Stimulated activated CD4-positive, alpha-beta T cell treated with anti-CD3 and anti-CD28 coated beads, Interleukin-15, amount 100 ng/mL, for 24 hours (primary cell): ENCODE measurements at regions not wholly inside any gene's neighbourhood (a gene's known extent, or its start where the extent isn't known, plus 50 kb on each side); places are given as distances from the start of the nearest gene placed in this dataset.

Source experiments
- DNase-seq: peaks from one replicate; pipeline ENCODE4 v3.0.0-alpha.2; 2020

- DNase-seq = no peak
These were observed 75.5 kb downstream of the SYNE3 start for GRCh38 chr14:95440951-95441350.

GRCh38 chr14:95440496-95440895 lies 76.0 kb downstream of the SYNE3 start:
- DNase-seq = no peak

GRCh38 chr14:95439881-95440280 lies 76.6 kb downstream of the SYNE3 start:
- no peak for DNase-seq

- no peak for DNase-seq
These were observed 78.7 kb downstream of the SYNE3 start for GRCh38 chr14:95437715-95438114.

GRCh38 chr14:95436354-95436753 lies 80.1 kb downstream of the SYNE3 start:
- no peak for DNase-seq

- no peak for DNase-seq
These were observed 82.3 kb downstream of the SYNE3 start for GRCh38 chr14:95434121-95434520.

GRCh38 chr14:95433094-95433478 lies 83.4 kb downstream of the SYNE3 start:
- DNase-seq = no peak

GRCh38 chr14:95432144-95433093 lies 84.0 kb downstream of the SYNE3 start:
- no peak for DNase-seq

GRCh38 chr14:95431199-95432143 lies 85.0 kb downstream of the SYNE3 start:
- peak; percentile 12 for DNase-seq

- DNase-seq = no peak
These were observed 87.9 kb downstream of the SYNE3 start for GRCh38 chr14:95428557-95428956.

- DNase-seq = no peak
These were observed 90.4 kb downstream of the SYNE3 start for GRCh38 chr14:95426116-95426475.

GRCh38 chr14:95425369-95426115 lies 90.9 kb downstream of the SYNE3 start:
- DNase-seq = no peak

- no peak for DNase-seq
These were observed 91.9 kb downstream of the SYNE3 start for GRCh38 chr14:95424529-95424928.

GRCh38 chr14:95421741-95422140 lies 94.7 kb downstream of the SYNE3 start:
- DNase-seq = no peak

GRCh38 chr14:95420060-95420459 lies 96.4 kb downstream of the SYNE3 start:
- no peak for DNase-seq

GRCh38 chr14:95419569-95419968 lies 96.9 kb downstream of the SYNE3 start:
- DNase-seq = no peak

GRCh38 chr14:95418858-95419257 lies 97.6 kb downstream of the SYNE3 start:
- no peak for DNase-seq

GRCh38 chr14:95417492-95417891 lies 97.8 kb upstream of the CLMN start:
- DNase-seq = no peak

- no peak for DNase-seq
These were observed 96.3 kb upstream of the CLMN start for GRCh38 chr14:95415993-95416392.

- no peak for DNase-seq
These were observed 93.8 kb upstream of the CLMN start for GRCh38 chr14:95413289-95414215.

- DNase-seq = no peak
These were observed 91.1 kb upstream of the CLMN start for GRCh38 chr14:95410838-95411237.
